OCI-LY1 (cell line): ENCODE measurements at regions not wholly inside any gene's neighbourhood (a gene's known extent, or its start where the extent isn't known, plus 50 kb on each side); places are given as distances from the start of the nearest gene placed in this dataset.

ENCODE experiments used
- H2AFZ ChIP-seq: fragments of 200-600 bp; sonication (generic), shearing (Covaris generic); 2 replicates; pipeline ENCODE4 v1.6.0; 2014; ENCODE audit warnings: antibody characterized with exemption, mild to moderate bottlenecking, low read length
- H3F3A ChIP-seq: fragments of 200-600 bp; sonication (generic), shearing (Covaris generic); 2 replicates; pipeline ENCODE4 v1.6.0; 2014; ENCODE audit warnings: mild to moderate bottlenecking, antibody characterized with exemption, low read length, moderate library complexity; ENCODE audit not compliant: insufficient read depth
- H3K27ac ChIP-seq: fragments of 200-600 bp; sonication (generic); 2 replicates; pipeline ENCODE4 v1.5.1; 2014; ENCODE audit warnings: low read length, mixed run types, mild to moderate bottlenecking, low read depth; ENCODE audit not compliant: poor library complexity, severe bottlenecking
- H3K27me3 ChIP-seq: fragments of 200-600 bp; sonication (generic); 2 replicates; pipeline ENCODE4 v1.6.0; 2014; ENCODE audit warnings: antibody characterized with exemption, mild to moderate bottlenecking, low read length, moderate library complexity; ENCODE audit not compliant: insufficient read depth
- H3K36me3 ChIP-seq: fragments of 200-600 bp; sonication (generic); 2 replicates; pipeline ENCODE4 v1.6.1; 2014; ENCODE audit warnings: mild to moderate bottlenecking, antibody characterized with exemption, low read length, moderate library complexity, mixed read lengths; ENCODE audit not compliant: insufficient read depth
- H3K4me1 ChIP-seq: fragments of 200-600 bp; sonication (generic); 2 replicates; pipeline ENCODE4 v1.5.1; 2014; ENCODE audit warnings: mild to moderate bottlenecking, low read length, moderate library complexity; ENCODE audit not compliant: insufficient read depth, severe bottlenecking
- H3K4me2 ChIP-seq: fragments of 200-600 bp; sonication (generic), shearing (Covaris generic); 2 replicates; pipeline ENCODE4 v1.6.1; 2014; ENCODE audit warnings: low read length
- H3K4me3 ChIP-seq: fragments of 200-600 bp; sonication (generic); 2 replicates; pipeline ENCODE4 v1.5.1; 2014; ENCODE audit warnings: low read length, low read depth, mild to moderate bottlenecking, mixed read lengths; ENCODE audit not compliant: poor library complexity, severe bottlenecking
- H3K79me2 ChIP-seq: fragments of 200-600 bp; shearing (Covaris generic); 2 replicates; pipeline ENCODE4 v1.6.1; 2016; ENCODE audit warnings: mixed run types, low read length, mixed read lengths; ENCODE audit not compliant: insufficient read depth
- H3K9ac ChIP-seq: fragments of 200-600 bp; sonication (generic), shearing (Covaris generic); 2 replicates; pipeline ENCODE4 v1.6.1; 2014; ENCODE audit warnings: mild to moderate bottlenecking, low read length, mixed read lengths
- H3K9me2 ChIP-seq: fragments of 200-600 bp; sonication (generic), shearing (Covaris generic); 2 replicates; pipeline ENCODE4 v1.6.1; 2014; ENCODE audit warnings: low read depth, mild to moderate bottlenecking, low read length, mixed read lengths
- H3K9me3 ChIP-seq: fragments of 200-600 bp; shearing (Covaris generic); 2 replicates; pipeline ENCODE4 v1.6.1; 2014; ENCODE audit warnings: low read length, mixed read lengths
- H4K20me1 ChIP-seq: fragments of 200-600 bp; sonication (generic), shearing (Covaris generic); 2 replicates; pipeline ENCODE4 v1.6.0; 2016; ENCODE audit warnings: mild to moderate bottlenecking, low read length; ENCODE audit not compliant: insufficient read depth
- EZH2 ChIP-seq: fragments of 200-600 bp; sonication (generic), shearing (Covaris generic); IDR thresholded peaks from 2 replicates; pipeline ENCODE4 v1.8.0; 2017; ENCODE audit warnings: borderline replicate concordance, mixed run types, mild to moderate bottlenecking, antibody characterized with exemption, low read length, moderate library complexity, mixed read lengths
- TF ChIP-seq, protein P1 (sequence below): fragments of 200-600 bp; sonication (generic), shearing (Covaris generic); IDR thresholded peaks from 2 replicates; pipeline ENCODE4 v1.5.1; 2017; ENCODE audit warnings: mild to moderate bottlenecking, antibody characterized with exemption, low read length, moderate library complexity, mixed read lengths

DNA sequence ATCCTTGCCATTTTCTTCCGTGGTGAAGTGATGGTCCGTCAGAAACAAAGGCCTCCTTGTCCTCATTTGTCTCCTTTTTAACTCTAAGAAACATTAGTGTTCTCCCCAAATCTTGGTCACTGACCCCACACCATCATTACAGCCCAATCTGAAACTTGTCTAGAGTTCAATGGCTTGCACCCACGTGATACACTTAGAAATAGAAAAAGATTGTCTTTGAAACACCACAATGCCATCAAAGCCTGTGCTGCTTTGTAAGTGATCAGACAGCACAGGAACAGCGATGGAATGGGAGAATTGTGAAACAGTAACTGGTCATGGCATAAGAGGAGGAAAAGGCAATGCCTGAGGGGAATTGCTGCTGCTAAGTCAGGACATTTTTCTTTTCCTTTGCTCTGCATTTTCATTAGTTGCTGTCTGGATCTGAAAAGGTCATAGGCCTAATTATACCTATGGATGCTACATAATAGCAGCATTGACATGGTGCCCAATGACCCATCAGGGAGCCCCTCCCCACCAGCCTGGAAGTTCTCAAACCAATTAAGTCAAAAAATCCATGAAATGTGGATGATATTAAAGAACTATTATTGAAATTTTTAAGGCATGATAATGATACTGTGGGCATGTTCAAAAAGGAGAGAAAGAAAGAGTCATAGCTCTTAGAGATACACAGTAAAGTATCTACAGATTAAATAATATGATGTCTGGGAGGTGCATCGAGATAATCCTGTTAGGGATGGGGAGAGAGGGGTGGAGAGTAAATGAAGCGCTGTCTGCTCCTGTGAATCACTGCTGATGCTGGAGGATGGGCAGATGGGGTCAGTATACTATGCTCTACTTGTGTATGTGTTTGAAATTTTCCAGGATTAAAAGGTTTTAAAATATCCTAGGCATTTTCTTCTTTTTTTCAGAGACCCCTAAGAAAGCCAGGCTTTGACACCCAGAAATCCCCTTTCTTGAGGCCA lies 83.6 kb downstream of the ENC1 start:
- no peaks in the 10 kb centered on the region for H4K20me1 ChIP-seq
- H3K9me2 ChIP-seq: no peaks in the 10 kb centered on the region
- H3K9me3 ChIP-seq: no peaks in the 10 kb centered on the region
- H3K36me3 ChIP-seq: no peaks in the 10 kb centered on the region
- no peaks in the 10 kb centered on the region for H3F3A ChIP-seq
- H3K27me3 ChIP-seq: no peaks in the 10 kb centered on the region
- TF ChIP-seq, protein P1, sequence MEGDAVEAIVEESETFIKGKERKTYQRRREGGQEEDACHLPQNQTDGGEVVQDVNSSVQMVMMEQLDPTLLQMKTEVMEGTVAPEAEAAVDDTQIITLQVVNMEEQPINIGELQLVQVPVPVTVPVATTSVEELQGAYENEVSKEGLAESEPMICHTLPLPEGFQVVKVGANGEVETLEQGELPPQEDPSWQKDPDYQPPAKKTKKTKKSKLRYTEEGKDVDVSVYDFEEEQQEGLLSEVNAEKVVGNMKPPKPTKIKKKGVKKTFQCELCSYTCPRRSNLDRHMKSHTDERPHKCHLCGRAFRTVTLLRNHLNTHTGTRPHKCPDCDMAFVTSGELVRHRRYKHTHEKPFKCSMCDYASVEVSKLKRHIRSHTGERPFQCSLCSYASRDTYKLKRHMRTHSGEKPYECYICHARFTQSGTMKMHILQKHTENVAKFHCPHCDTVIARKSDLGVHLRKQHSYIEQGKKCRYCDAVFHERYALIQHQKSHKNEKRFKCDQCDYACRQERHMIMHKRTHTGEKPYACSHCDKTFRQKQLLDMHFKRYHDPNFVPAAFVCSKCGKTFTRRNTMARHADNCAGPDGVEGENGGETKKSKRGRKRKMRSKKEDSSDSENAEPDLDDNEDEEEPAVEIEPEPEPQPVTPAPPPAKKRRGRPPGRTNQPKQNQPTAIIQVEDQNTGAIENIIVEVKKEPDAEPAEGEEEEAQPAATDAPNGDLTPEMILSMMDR: no peak
- no peak for TF ChIP-seq EZH2
- no peak overlapping the region for H3K27ac ChIP-seq
- H3K4me2 ChIP-seq: no peak overlapping the region
- H2AFZ ChIP-seq: no peak overlapping the region
- no peak overlapping the region for H3K4me3 ChIP-seq
- H3K79me2 ChIP-seq: no peaks in the 10 kb centered on the region
- H3K9ac ChIP-seq: no peak overlapping the region
- H3K4me1 ChIP-seq: no peaks in the 10 kb centered on the region

DNA sequence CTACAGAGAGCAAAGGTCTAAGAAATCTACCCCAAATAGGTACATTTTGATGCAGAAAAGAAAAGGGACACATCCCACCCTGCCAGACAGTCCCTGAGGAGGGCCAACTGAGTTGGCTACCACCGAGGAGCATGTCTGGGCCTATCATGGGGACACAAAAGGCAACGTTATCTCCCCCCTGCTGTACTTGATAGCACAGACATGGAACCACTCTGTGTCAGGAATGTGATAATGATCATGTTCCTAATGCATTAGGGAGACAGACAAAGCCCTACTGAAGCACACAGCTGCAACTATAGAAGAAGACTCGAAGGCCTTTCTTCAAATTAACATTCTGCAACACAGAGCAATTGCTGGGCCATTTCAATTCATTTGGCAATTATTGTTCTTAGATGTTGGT lies 84.5 kb downstream of the ENC1 start:
- Histone ChIP-seq H3K9me3 (no peaks in the 10 kb centered on the region), H3F3A (no peaks in the 10 kb centered on the region), H3K4me3 (no peak overlapping the region), H3K27me3 (no peaks in the 10 kb centered on the region), H2AFZ (no peak overlapping the region), H3K9ac (no peak overlapping the region), H3K4me1 (no peaks in the 10 kb centered on the region), H4K20me1 (no peaks in the 10 kb centered on the region), H3K36me3 (no peaks in the 10 kb centered on the region), H3K79me2 (no peaks in the 10 kb centered on the region), H3K9me2 (no peaks in the 10 kb centered on the region), H3K4me2 (no peak overlapping the region), H3K27ac (no peak overlapping the region)
- TF ChIP-seq EZH2: no peak
- TF ChIP-seq, protein P1: no peak

DNA sequence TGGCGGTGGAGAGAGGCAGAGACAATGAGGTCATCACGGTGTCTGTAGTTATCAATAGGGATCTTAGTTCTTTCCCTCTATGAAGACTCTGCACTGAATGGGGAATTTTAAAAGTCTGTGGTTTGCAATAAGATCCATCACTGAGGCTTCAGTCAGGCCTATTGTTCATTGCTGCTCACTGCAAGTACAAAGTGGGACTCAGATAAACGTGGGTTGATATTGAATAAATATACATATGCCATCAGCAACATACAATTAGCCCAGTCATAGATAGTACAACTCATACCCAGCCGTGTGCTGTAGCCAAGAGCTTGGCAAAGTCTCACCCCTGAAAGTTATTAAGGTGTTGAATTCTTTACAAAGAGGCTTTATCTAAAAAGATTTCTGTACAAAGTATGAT lies 88.4 kb downstream of the ENC1 start:
- Histone ChIP-seq H3K4me2 (no peak overlapping the region), H3K9me2 (no peaks in the 10 kb centered on the region), H4K20me1 (no peaks in the 10 kb centered on the region), H2AFZ (no peak overlapping the region), H3K9ac (no peak overlapping the region), H3K79me2 (no peaks in the 10 kb centered on the region), H3K27ac (no peak overlapping the region), H3K4me3 (no peak overlapping the region), H3F3A (no peaks in the 10 kb centered on the region), H3K27me3 (no peaks in the 10 kb centered on the region), H3K36me3 (no peaks in the 10 kb centered on the region), H3K4me1 (no peaks in the 10 kb centered on the region), H3K9me3 (no peaks in the 10 kb centered on the region)
- no peak for TF ChIP-seq EZH2
- TF ChIP-seq, protein P1: no peak
